ENCODE measurements at regions not wholly inside any gene's neighbourhood (a gene's known extent, or its start where the extent isn't known, plus 50 kb on each side); places are given as distances from the start of the nearest gene placed in this dataset.

GRCh38 chr2:217722883-217723472, 279.8 kb downstream of the TNS1 start:
- no peak for DNase-seq (ENCODE audit: low read depth)

DNA sequence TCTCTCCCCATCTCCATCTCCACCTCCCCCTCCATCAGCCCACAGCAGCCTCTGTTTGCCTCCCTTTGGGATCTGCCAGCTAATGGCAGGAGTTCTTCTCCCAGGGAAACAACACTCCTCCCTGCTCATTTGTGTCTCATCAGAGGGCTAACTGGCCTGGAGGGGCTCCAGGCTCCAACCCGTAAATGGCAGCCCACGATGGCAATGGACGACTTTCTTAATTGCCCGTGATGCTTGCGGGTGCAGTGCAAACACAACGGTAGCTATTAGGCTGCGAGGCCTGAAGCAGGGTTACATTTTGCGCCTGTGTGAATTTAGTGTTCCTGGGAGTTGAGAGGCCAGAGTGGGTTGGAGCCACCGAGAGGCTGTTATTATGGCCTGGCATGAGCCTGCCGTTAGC, 285.1 kb downstream of the TNS1 start:
- no peak for DNase-seq (ENCODE audit: low read depth)

GRCh38 chr2:217715484-217715883, 287.3 kb downstream of the TNS1 start:
- DNase-seq (ENCODE audit: low read depth) = no peak

- DNase-seq (ENCODE audit: low read depth) = no peak
These were observed 288.5 kb downstream of the TNS1 start for GRCh38 chr2:217714287-217714751.

- DNase-seq (ENCODE audit: low read depth) = no peak
These were observed 289.2 kb downstream of the TNS1 start for GRCh38 chr2:217713395-217714286.

- DNase-seq (ENCODE audit: low read depth) = no peak
These were observed 290.4 kb downstream of the TNS1 start for GRCh38 chr2:217712431-217712830.

DNA sequence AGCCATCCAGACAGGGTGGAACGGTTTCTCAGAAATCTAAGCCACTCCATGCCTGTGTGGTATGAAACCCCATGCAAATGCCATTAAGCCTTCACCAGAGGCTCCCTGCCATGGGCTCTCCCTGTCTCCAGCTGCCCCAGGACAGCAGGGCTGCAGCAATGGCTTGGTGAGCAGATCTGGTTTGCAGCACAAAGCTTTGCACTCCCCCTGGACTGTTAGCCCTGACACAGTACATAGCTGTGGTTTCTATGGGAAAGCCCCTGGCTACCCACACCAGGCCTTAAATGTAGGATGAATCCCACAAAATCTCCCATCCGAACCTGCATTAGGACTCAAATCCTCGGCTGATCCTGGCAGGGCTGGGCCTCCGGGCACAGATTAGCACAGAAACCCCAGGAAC, 291.6 kb downstream of the TNS1 start:
- no peak for DNase-seq (ENCODE audit: low read depth)

- no peak for DNase-seq (ENCODE audit: low read depth)
These were observed 292.5 kb downstream of the TNS1 start for GRCh38 chr2:217710211-217710765.

DNA sequence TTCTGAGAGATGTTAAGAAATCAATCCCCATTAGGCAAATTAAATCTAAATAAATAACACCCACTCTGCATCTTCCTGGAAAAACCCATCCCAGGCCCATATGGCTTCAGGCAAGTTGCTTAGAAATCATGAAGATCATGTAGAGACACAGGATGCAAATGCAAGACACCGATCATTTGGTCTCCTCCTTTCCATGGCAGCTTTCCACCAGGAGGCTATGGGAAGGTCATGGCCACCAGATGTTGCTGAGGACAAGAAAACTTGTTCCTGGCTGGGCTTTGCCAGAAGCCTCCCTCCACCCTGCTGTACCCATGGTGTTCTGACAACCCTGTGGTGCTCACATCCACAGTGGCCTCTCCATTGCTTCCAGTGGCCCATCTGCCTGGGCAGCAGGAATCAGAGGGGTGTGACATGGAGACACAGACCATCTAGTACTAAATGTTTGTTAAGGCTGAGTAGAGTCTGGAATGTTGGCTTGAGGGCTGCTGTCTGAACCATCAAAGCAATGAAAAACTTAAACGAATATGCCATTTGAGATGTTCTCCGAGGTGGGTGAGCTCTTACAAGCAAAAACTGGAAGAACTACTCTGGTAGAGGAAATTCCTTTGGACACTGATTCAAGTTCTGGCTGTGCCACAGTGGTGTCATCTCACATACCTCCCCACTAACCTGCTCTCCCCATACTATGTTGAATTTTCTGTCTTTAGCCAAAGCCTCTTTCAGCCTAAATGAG, 293.2 kb downstream of the TNS1 start:
- no peak for DNase-seq (ENCODE audit: low read depth)

DNA sequence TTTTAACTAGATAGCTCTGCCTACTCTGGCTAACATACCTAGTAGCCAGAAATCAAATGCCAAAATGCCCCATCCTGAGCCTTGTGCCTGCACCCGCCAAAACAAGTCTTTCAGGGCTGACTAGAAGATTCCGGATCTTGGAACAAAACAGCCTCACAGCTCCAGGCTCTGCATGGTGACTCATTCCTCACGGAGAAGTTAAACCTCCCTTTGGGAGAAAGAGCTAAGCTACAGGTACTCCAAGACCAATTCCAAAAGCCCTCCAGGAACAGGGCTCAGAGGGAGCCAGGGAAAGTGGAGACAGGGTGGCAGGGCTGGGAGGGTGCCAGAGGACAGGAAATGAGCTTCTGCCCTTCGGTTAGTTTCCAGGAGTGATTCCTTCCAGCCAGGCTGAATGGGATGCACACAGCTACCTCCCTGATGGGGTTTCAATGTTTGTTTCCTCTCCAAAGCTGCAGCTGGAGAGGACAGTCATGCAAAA, 295.6 kb downstream of the TNS1 start:
- DNase-seq (ENCODE audit: low read depth) = no peak

DNA sequence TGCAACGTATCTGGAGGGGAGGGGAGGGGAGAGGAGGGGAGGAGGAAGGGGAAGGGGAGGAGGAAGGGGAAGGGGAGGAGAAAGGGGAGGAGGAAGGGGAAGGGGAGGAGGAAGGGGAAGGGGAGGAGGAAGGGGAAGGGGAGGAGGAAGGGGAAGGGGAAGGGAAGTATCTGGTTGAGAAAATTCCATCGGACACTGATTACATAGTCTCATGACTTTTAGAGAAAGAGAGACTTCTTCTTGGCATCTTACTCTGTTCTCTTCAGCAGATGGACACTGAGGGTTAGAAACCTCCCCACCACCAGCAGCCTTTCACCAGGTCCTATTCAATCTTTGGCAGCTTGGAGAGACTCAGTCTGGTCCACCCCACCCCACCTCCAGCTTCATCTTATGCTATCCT, 296.3 kb downstream of the TNS1 start:
- DNase-seq (ENCODE audit: low read depth) = no peak

DNA sequence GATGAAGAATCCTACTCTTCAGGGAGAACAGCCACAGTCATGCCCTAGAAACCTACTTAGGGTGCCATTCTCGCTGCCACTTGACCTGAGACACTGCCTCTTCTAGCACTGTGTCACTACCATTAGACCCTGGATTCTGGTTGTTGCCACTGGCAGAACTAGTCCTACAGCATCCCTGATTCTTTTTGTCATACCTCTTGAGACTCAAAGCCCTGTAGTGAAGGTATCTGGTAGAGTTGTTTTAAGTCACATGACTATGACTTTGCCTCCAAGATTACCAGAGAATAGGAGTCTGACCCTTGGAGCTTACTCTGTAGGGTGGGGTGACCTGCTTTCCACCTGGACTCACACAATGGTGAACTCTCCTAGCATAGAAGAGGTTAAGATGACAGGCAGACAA, 296.7 kb downstream of the TNS1 start:
- DNase-seq (ENCODE audit: low read depth) = no peak

- DNase-seq (ENCODE audit: low read depth) = no peak
These were observed 297.3 kb downstream of the TNS1 start for GRCh38 chr2:217705461-217705860.

GRCh38 chr2:217703999-217704398, 298.8 kb downstream of the TNS1 start:
- DNase-seq (ENCODE audit: low read depth) = no peak

DNA sequence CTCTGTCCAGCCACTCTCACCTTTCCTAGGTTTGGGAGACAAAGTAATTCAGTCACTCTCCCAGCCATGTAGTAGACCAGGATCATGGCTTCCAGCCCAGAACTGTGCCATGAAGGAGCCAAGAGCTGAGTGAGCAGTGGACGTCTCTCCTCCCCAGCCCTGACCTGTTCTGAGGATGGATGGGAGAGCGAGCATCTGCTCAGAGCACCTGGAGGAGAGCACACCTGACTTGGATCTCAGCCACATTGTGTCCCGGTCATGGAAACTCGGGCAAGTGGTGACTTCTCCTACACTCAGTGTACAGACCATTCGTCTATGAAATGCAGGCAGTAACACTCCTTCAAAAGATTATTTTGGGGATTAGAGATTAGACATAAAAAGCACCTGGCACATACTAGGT, 299.7 kb downstream of the TNS1 start:
- no peak for DNase-seq (ENCODE audit: low read depth)

DNA sequence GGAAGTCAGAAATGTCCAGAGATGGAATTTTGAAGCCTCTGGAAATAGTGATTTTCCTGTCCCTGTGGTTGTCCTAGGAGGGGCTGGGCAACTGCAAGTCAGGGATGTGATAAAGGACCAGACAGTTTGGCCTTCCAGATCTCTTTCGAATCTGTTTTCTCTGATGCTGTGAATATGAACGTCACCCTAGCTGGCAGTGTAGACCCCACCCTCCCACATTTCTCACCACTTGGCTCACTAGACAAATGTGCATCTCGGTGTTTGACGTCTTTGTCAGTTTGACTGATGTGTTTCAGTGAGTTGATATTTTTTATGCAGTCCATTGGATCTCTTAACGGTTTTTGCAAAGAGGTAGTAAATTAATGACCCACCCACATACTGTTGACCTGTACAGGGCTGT, 301.2 kb downstream of the TNS1 start:
- DNase-seq (ENCODE audit: low read depth) = no peak

- no peak for DNase-seq (ENCODE audit: low read depth)
These were observed 304.1 kb downstream of the TNS1 start for GRCh38 chr2:217698691-217699090.

GRCh38 chr2:217695033-217695520, 307.7 kb downstream of the TNS1 start:
- DNase-seq (ENCODE audit: low read depth) = no peak

DNA sequence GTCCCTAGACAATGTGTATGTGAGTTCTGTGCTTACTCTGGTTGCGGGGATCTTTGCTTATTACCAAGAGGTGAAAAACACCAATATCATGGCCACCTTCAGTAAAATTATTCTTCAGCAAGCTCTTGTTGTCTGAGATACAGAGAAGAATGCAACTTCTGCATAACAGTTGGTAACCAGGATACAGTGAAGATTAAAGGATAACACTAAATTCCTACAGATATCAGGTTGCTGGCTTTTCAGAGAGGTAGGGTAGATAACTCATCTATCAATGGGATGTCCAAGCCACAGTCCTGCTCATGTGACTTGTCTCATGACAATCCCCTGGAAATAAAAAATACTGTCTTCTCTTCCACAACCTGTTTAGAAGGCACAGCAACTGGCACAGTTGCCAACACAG, 308.5 kb downstream of the TNS1 start:
- no peak for DNase-seq (ENCODE audit: low read depth)

- DNase-seq (ENCODE audit: low read depth) = no peak
These were observed 309.4 kb downstream of the TNS1 start for GRCh38 chr2:217693363-217693762.

GRCh38 chr2:217691920-217692666, 310.7 kb downstream of the TNS1 start:
- no peak for DNase-seq (ENCODE audit: low read depth)

- DNase-seq (ENCODE audit: low read depth) = no peak
These were observed 311.3 kb downstream of the TNS1 start for GRCh38 chr2:217691516-217691915.
